ENCODE measurements at regions not wholly inside any gene's neighbourhood (a gene's known extent, or its start where the extent isn't known, plus 50 kb on each side); places are given as distances from the start of the nearest gene placed in this dataset.

DNA sequence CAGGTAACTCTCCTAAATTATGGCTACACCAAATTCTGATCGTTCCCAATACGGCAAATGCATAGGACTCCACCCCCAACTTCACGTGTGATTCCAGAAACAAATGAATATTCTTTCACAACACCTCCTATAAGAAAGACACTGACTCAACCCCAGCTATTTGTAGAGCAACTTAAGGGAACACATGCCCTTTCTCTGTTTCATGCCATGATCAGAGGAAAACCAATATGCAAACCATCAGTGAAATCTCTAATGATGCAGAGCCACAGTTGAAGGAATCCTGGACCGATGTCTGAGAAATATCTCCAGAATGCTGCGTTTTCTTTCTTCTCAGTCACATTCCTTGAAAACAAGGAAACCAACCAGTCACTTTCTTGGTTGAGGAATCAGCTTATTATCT is 164.2 kb upstream of the PTBP2 start:
- TF ChIP-seq POLR2AphosphoS5 (IDR thresholded peaks at IDR 0.05; ENCODE audit: low read depth): no peak
- TF ChIP-seq CTCF (IDR thresholded peaks at IDR 0.05; ENCODE audit: insufficient read depth, low read length): no peak
